Left lung (tissue), 4 donors: ENCODE measurements at regions not wholly inside any gene's neighbourhood (a gene's known extent, or its start where the extent isn't known, plus 50 kb on each side); places are given as distances from the start of the nearest gene placed in this dataset.
A peak's percentile ranks its signal among the peaks of the same experiment; 100 is the strongest.

Experiments
- ATAC-seq: fragments of 200-7000 bp; cut with Tn5 transposase; one replicate; pipeline ENCODE4 v1.9.1; 2020; ENCODE audit warnings: moderate library complexity
- DNase-seq, 4 donors: peaks; one replicate each; pipeline ENCODE4 v3.0.0-alpha.2; 2013 to 2020
- H3K27ac ChIP-seq, 2 donors: fragments of 200-600 bp; sonication (generic) in 1 of 2; one replicate each; pipeline versions ENCODE4 v1.5.0 to v1.8.0; 2020 to 2021
- H3K27me3 ChIP-seq, 2 donors: fragments of 200-600 bp; sonication (generic) in 1 of 2; one replicate each; pipeline versions ENCODE4 v1.5.0 to v1.8.0; 2020 to 2021
- H3K36me3 ChIP-seq, 2 donors: fragments of 200-600 bp; sonication (generic) in 1 of 2; one replicate each; pipeline versions ENCODE4 v1.5.0 to v1.8.0; 2020 to 2021
- H3K4me1 ChIP-seq, 2 donors: fragments of 200-600 bp; one replicate each; pipeline ENCODE4 v1.8.0; 2021
- H3K4me3 ChIP-seq, 2 donors: fragments of 200-600 bp; sonication (generic) in 1 of 2; one replicate each; pipeline versions ENCODE4 v1.5.0 to v1.8.0; 2020 to 2021; ENCODE audit warnings: mild to moderate bottlenecking in 1 of 2
- H3K9me3 ChIP-seq, 2 donors: fragments of 200-600 bp; sonication (generic) in 1 of 2; one replicate each; pipeline versions ENCODE4 v1.5.0 to v1.8.0; 2020 to 2021
- intact Hi-C, 2 donors: fragments of 100-400 bp; cut with DNase I; formaldehyde crosslinking; loops; one replicate each; pipeline versions ENCODE4 v1.11.2 to v1.14.2; 2022
- TF ChIP-seq, protein P1 (sequence below), 2 donors: fragments of 200-600 bp; sonication (generic) in 1 of 2; IDR thresholded peaks; one replicate each; pipeline versions ENCODE4 v1.5.0 to v1.8.0; 2021; ENCODE audit warnings: antibody characterized with exemption in 2 of 2
- donor health status: DM: no; HTN: yes; CAD: no.
- donor health status: DM: no; HTN: no; CAD: no.

DNA sequence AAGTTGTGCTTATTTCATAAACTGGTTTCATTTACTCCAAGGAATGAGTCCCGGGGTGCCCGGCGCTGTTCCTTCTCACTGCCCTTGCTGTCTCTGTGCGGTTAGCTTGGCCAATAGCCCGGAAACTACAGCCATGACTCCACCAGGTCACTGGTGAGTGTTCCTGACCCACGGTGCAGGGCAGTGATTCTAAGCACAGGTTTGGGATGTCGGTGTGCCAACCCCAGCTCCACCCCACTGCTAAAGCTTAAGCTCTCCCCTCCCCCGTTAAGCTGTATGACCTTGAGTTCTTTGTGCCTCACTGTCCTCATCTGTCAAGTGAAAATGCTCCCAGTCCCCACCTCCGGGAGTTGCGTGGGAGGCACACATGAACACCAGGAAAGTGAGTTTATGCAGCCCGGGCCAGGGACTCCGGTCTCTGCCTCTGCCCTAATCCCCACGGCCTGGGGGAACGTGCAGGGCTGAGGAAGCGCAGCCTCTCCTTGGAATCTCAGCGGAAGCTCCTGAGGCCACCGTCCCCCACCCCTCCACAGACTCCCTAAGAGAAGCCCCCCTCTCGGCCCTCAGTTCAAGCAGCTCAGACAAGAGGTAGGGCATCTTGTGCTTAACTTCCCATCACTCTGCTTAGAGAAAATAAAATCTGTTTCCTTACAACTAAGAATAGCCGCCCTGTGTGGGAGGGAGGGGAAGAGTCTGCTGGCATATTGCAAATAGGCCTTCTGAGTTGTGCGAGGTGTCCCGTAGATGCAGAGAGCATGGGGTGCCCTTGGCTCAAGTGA, 92.0 kb upstream of the RAI14 start:
- Histone ChIP-seq H3K9me3 (no peaks in the 10 kb centered on the region), H3K4me3 (no peak overlapping the region), H3K4me1 (no peaks in the 10 kb centered on the region), H3K36me3 (no peaks in the 10 kb centered on the region), H3K27ac (no peak overlapping the region), H3K27me3 (no peaks in the 10 kb centered on the region)
- TF ChIP-seq, protein P1, sequence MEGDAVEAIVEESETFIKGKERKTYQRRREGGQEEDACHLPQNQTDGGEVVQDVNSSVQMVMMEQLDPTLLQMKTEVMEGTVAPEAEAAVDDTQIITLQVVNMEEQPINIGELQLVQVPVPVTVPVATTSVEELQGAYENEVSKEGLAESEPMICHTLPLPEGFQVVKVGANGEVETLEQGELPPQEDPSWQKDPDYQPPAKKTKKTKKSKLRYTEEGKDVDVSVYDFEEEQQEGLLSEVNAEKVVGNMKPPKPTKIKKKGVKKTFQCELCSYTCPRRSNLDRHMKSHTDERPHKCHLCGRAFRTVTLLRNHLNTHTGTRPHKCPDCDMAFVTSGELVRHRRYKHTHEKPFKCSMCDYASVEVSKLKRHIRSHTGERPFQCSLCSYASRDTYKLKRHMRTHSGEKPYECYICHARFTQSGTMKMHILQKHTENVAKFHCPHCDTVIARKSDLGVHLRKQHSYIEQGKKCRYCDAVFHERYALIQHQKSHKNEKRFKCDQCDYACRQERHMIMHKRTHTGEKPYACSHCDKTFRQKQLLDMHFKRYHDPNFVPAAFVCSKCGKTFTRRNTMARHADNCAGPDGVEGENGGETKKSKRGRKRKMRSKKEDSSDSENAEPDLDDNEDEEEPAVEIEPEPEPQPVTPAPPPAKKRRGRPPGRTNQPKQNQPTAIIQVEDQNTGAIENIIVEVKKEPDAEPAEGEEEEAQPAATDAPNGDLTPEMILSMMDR (IDR thresholded peaks at IDR 0.05), result no peak
- intact Hi-C loops, result no loop called here
- no peak for ATAC-seq
- no peak for DNase-seq

DNA sequence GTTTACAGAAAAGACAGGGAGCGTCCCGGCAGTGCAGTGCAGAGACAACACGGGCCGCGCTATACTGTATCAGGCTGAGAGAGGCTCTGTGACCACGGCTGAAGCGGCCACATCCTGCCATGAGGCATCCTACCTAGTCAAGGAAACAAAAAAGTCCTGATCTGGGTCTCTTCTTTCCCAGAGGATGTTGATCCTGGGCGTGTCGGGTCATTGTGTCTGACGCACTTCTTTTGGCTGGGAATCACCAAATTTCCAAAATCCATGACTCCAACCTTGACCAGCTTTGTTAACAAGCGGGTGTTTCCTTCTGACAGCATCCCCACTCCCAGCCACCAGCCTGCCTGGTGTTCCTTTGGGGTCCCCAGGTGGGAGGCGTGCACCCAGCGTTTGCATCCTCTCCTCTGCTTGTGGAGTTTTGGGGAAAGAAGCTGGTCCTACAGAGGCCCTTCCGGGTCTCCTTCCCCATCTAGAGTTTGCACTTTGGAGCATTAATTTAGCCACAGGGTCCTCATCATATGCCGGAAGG, 91.4 kb upstream of the RAI14 start:
- TF ChIP-seq, protein P1 (IDR thresholded peaks at IDR 0.05), result no peak
- H3K4me1 ChIP-seq, result no peaks in the 10 kb centered on the region
- no peak for DNase-seq
- H3K36me3 ChIP-seq, result no peaks in the 10 kb centered on the region
- H3K27me3 ChIP-seq, result no peaks in the 10 kb centered on the region
- ATAC-seq, result peak; percentile 24
- intact Hi-C loops, result no loop called here
- no peak overlapping the region for H3K4me3 ChIP-seq
- H3K27ac ChIP-seq, result no peak overlapping the region
- H3K9me3 ChIP-seq, result no peaks in the 10 kb centered on the region

DNA sequence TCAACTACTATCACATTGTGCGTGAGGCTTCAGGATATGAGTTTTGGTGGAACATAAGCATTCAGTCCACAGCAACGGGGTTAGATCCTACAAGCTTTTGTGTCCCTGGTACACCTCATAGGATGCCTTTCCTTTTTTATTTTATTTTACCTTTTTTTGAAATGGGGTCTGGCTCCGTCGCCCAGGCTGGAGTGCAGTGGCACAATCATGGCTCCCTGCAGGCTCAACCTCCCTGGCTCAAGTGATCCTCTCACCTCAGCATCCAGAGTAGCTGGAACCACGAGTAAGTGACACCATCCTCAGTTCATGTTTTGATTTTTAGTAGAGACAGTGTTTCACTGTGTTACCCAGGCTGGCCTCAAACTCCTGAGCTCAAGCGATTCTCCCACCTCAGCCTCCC, 86.0 kb upstream of the RAI14 start:
- Histone ChIP-seq H3K4me3 (no peak overlapping the region), H3K36me3 (no peaks in the 10 kb centered on the region), H3K9me3 (no peaks in the 10 kb centered on the region), H3K4me1 (no peaks in the 10 kb centered on the region), H3K27ac (no peak overlapping the region), H3K27me3 (no peaks in the 10 kb centered on the region)
- DNase-seq (no peak), ATAC-seq (no peak)
- TF ChIP-seq, protein P1 (IDR thresholded peaks at IDR 0.05), result no peak
- intact Hi-C loops, result no loop called here

DNA sequence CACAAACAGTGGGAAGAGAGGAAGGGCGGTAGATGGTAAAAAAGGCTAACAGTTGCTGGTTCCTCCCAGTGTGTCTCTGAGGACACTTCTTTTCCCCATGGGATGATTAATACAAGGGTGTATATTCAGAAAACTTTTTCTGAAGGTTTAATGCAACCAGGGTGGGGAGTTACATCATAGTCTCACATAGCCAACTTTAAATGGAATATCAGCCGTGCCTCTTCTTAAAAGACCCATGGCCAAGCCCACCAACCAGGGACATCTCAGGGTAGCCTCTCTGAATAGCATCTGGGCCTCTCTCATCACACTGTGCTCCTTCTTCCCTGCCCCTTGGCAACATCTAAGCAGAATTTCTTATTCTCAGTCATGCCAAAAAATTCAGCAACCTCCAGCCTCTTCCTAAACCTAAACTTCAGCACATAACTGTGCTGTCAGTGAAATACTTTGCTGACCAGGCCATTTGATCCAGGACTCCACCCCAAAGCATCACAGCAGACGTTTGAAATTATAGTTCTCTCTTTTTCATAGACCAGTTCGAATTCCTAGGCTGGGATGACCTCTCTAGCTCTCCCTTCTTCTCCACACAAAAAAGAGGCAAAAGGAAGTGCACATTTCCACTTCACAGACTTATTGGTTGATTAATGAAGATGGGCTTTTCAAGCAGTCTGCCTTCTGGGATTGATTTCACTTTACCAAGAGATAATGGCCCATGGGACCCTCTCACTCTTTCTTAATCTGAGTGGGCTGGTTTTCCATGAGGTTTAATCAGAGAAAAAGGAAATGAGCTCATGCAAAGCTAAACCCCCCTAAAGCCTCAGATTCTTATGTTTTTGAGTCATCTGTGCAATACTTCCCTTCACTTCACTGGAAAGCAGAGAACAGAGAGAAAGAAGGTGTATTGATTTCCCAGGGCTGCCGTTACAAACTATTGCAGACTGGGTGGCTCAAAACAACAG, 85.1 kb upstream of the RAI14 start:
- DNase-seq, result no peak
- H3K9me3 ChIP-seq, result no peaks in the 10 kb centered on the region
- H3K4me1 ChIP-seq, result no peaks in the 10 kb centered on the region
- peak; percentile 23 for ATAC-seq
- H3K36me3 ChIP-seq, result no peaks in the 10 kb centered on the region
- intact Hi-C loops, result no loop called here
- no peaks in the 10 kb centered on the region for H3K27me3 ChIP-seq
- H3K27ac ChIP-seq, result peak overlapping the region in 1 of 2 donors; percentile 29
- H3K4me3 ChIP-seq, result no peak overlapping the region
- TF ChIP-seq, protein P1 (IDR thresholded peaks at IDR 0.05), result no peak

DNA sequence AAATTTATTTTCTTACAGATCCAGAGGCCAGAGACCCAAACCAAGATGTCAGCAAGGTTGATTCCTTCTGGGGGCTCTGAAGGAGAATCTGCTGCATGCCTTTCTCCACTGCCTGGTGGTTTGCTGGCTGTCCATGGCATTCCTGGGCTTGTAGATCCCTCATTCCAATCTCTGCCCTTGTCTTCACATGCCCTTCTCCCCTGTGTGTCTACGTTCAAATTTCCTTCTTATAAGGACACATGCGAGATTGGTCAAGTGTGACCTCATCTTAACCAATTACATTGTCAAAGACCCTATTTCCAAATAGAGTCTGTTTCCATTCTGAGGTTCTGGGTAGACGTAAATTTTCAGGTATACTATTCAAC, 84.5 kb upstream of the RAI14 start:
- no peak for DNase-seq
- peak overlapping the region in 1 of 2 donors; percentile 29 for H3K27ac ChIP-seq
- intact Hi-C loops, result no loop called here
- H3K27me3 ChIP-seq, result no peaks in the 10 kb centered on the region
- no peaks in the 10 kb centered on the region for H3K36me3 ChIP-seq
- TF ChIP-seq, protein P1 (IDR thresholded peaks at IDR 0.05), result no peak
- H3K9me3 ChIP-seq, result no peaks in the 10 kb centered on the region
- ATAC-seq, result no peak
- H3K4me1 ChIP-seq, result no peaks in the 10 kb centered on the region
- no peak overlapping the region for H3K4me3 ChIP-seq
